ENCODE measurements at regions not wholly inside any gene's neighbourhood (a gene's known extent, or its start where the extent isn't known, plus 50 kb on each side); places are given as distances from the start of the nearest gene placed in this dataset.

DNA sequence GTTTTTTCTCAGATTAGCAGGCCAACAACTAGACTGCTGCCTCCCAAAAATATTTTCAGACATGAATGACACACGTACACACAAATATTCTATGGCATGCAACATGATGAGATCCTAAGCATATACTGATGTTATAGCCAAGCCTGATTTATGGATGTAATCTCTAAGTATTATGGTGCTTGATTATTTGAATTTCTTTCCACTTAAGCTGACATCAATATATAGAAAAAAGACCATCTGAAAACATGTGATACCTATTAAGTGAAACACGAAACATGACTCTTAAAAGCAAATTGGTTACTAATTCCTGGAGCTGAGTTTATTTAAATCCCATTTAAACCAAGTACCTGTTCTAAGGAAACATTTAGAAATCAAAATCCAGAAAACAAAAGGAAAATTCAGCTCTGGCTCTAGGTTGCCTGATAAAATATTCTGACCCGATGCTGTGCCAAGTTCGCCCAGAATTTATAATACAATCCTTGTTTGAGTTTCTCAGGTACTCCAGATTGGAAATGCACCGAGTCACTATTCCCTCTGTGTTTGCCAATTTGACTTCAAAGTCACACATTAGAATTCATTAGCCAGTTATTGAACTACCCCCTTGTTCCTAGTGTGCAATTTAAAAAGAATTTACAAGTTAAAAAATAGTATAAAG, 548.6 kb downstream of the CSNK1G3 start:
- H3K27ac Mint-ChIP-seq, result no peak overlapping the region
- H3K9me3 Mint-ChIP-seq (ENCODE audit: insufficient read depth), result no peaks in the 10 kb centered on the region
- ATAC-seq (no peak), DNase-seq (no peak)
- CTCF ChIA-PET, result no interaction called here
- H3K27me3 Mint-ChIP-seq (ENCODE audit: low read depth), result no peaks in the 10 kb centered on the region
- H3K36me3 Mint-ChIP-seq (ENCODE audit: low read depth), result no peaks in the 10 kb centered on the region
- POLR2A ChIA-PET, result no interaction called here
- no peaks in the 10 kb centered on the region for H3K4me1 Mint-ChIP-seq (ENCODE audit: low read depth)
- H3K4me3 Mint-ChIP-seq, result no peak overlapping the region

- Mint-ChIP-seq H3K27ac (no peak overlapping the region), H3K27me3 (ENCODE audit: low read depth) (no peaks in the 10 kb centered on the region), H3K4me3 (no peak overlapping the region), H3K36me3 (ENCODE audit: low read depth) (no peaks in the 10 kb centered on the region), H3K4me1 (ENCODE audit: low read depth) (no peaks in the 10 kb centered on the region), H3K9me3 (ENCODE audit: insufficient read depth) (no peaks in the 10 kb centered on the region)
- ChIA-PET POLR2A (no interaction called here), CTCF (no interaction called here)
- no peak for DNase-seq
- ATAC-seq, result no peak
Measured at GRCh38 chr5:124060011-124060410, 548.0 kb downstream of the CSNK1G3 start.

DNA sequence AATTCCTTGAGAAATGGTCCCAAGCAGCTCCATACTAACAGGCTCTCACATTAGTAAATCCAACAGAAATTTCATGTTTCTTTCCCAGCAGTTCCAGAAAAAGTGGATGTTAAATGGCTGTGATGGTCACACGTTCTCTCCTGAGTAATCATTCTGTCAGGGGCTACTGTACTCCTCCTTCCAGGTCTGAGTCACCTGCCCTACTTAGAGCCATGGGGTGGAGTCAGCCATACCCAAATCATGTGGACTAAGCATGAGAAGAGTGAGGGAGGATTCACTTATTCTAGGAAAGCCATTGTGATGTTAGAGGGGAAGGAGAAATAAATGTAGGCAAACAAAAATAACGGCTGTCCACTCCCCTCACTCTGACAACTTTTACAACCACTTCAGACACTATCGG, 547.2 kb downstream of the CSNK1G3 start:
- Mint-ChIP-seq H3K27me3 (ENCODE audit: low read depth) (no peaks in the 10 kb centered on the region), H3K4me3 (no peak overlapping the region), H3K27ac (no peak overlapping the region), H3K9me3 (ENCODE audit: insufficient read depth) (no peaks in the 10 kb centered on the region), H3K4me1 (ENCODE audit: low read depth) (no peaks in the 10 kb centered on the region), H3K36me3 (ENCODE audit: low read depth) (no peaks in the 10 kb centered on the region)
- DNase-seq (no peak), ATAC-seq (no peak)
- CTCF ChIA-PET, result no interaction called here
- POLR2A ChIA-PET, result interaction anchor here (0.5 kb wide), 1 partner anchor 180 kb away, joined by 3 read pairs; no protein-coding TSS in a partner anchor

DNA sequence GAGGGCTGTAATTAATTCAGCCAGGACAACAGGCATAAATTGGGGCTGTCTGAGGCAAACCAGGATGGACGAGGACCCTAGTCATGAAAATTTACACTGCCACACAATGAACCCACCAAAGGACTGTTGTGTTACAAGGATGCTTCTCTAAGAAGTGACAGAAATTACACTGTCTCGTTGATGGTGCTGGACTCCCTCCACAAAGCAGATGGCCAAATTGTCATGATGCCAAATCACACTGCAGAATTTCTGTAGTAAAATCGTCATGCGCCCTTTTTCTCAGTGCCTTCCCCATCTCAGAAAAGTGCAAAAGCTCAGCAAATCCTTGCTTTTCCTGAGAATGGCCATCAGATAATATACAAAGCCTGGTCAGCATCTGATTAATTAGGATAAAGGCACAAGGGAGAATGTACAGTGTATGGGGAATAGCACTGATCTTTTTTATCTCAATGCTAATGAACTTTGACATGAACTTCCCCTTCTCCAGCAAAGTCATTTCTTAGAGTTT, 545.8 kb downstream of the CSNK1G3 start:
- DNase-seq (no peak), ATAC-seq (no peak)
- no peaks in the 10 kb centered on the region for H3K27me3 Mint-ChIP-seq (ENCODE audit: low read depth)
- CTCF ChIA-PET, result no interaction called here
- no peaks in the 10 kb centered on the region for H3K4me1 Mint-ChIP-seq (ENCODE audit: low read depth)
- no peaks in the 10 kb centered on the region for H3K9me3 Mint-ChIP-seq (ENCODE audit: insufficient read depth)
- H3K4me3 Mint-ChIP-seq, result no peak overlapping the region
- POLR2A ChIA-PET, result no interaction called here
- no peaks in the 10 kb centered on the region for H3K36me3 Mint-ChIP-seq (ENCODE audit: low read depth)
- H3K27ac Mint-ChIP-seq, result no peak overlapping the region

DNA sequence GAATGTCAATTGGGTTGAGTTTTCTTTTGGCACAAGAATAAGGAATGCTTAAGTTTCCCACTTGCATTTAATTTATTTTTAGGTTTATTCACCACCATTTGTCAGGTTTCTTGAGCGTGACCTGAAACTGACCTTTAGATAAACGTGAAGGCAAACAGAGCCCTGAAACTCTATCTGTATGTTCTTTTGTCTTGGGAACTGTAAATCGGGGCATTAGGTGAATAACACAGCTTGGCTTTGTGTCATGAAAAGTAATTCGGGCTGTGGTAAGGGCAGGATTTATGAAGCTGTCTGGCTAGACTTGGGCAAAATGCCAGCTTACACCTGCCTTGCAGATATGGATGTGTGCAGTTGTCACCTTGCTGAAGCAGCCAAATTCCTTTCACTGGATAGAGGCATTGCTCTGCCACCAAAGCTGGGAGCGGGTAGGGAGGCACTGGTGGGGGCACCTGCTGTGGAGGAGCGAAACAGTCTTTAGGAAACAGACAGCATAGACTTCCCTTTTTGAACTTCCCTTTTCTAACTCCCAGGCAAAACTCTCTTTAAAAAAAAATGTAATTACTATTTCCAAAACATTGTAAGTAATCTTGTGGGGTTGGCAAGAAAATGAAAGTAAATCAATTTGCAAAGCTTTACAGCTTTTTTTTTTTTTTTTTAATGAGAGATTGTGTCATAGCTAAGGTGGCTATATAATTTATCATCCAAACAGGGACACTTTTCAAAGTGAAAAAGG, 545.2 kb downstream of the CSNK1G3 start:
- Mint-ChIP-seq H3K4me3 (no peak overlapping the region), H3K27ac (no peak overlapping the region), H3K4me1 (ENCODE audit: low read depth) (no peaks in the 10 kb centered on the region), H3K36me3 (ENCODE audit: low read depth) (no peaks in the 10 kb centered on the region), H3K27me3 (ENCODE audit: low read depth) (no peaks in the 10 kb centered on the region), H3K9me3 (ENCODE audit: insufficient read depth) (no peaks in the 10 kb centered on the region)
- ATAC-seq (no peak), DNase-seq (no peak)
- ChIA-PET CTCF (no interaction called here), POLR2A (no interaction called here)

- no peak overlapping the region for H3K4me3 Mint-ChIP-seq
- POLR2A ChIA-PET, result no interaction called here
- no peaks in the 10 kb centered on the region for H3K4me1 Mint-ChIP-seq (ENCODE audit: low read depth)
- no peaks in the 10 kb centered on the region for H3K9me3 Mint-ChIP-seq (ENCODE audit: insufficient read depth)
- ATAC-seq (no peak), DNase-seq (no peak)
- H3K36me3 Mint-ChIP-seq (ENCODE audit: low read depth), result no peaks in the 10 kb centered on the region
- CTCF ChIA-PET, result no interaction called here
- H3K27ac Mint-ChIP-seq, result no peak overlapping the region
- H3K27me3 Mint-ChIP-seq (ENCODE audit: low read depth), result no peaks in the 10 kb centered on the region
Measured at GRCh38 chr5:124056326-124056990, 544.5 kb downstream of the CSNK1G3 start.

GRCh38 chr5:124055751-124056150, 543.8 kb downstream of the CSNK1G3 start:
- POLR2A ChIA-PET, result no interaction called here
- H3K36me3 Mint-ChIP-seq (ENCODE audit: low read depth), result no peaks in the 10 kb centered on the region
- ATAC-seq, result no peak
- H3K27me3 Mint-ChIP-seq (ENCODE audit: low read depth), result no peaks in the 10 kb centered on the region
- H3K9me3 Mint-ChIP-seq (ENCODE audit: insufficient read depth), result no peaks in the 10 kb centered on the region
- H3K4me1 Mint-ChIP-seq (ENCODE audit: low read depth), result no peaks in the 10 kb centered on the region
- DNase-seq, result no peak
- CTCF ChIA-PET, result no interaction called here
- H3K4me3 Mint-ChIP-seq, result no peak overlapping the region
- H3K27ac Mint-ChIP-seq, result no peak overlapping the region

DNA sequence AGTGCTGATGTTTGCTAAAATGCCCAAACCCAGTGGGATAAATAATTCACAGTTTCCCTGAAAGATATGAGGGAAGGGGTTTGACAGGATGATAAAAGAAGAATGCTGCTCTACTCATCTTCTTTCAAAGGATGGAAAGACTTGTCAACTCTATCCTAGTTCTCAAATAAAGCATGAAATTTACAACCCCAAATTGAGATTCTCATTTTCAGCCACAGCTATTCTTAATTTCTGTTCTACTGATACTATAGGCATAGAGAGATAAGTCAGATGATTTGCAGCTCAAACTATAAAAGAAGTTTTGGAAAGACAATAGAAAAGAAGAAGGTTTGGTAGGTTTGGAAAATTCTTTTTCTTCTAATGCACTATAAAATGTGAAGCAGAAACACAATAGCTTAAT, 542.6 kb downstream of the CSNK1G3 start:
- Mint-ChIP-seq H3K27ac (no peak overlapping the region), H3K27me3 (ENCODE audit: low read depth) (no peaks in the 10 kb centered on the region), H3K36me3 (ENCODE audit: low read depth) (no peaks in the 10 kb centered on the region), H3K4me1 (ENCODE audit: low read depth) (no peaks in the 10 kb centered on the region), H3K9me3 (ENCODE audit: insufficient read depth) (no peaks in the 10 kb centered on the region), H3K4me3 (no peak overlapping the region)
- ATAC-seq (no peak), DNase-seq (no peak)
- POLR2A ChIA-PET, result no interaction called here
- CTCF ChIA-PET, result no interaction called here

GRCh38 chr5:124053340-124053739, 541.4 kb downstream of the CSNK1G3 start:
- POLR2A ChIA-PET, result no interaction called here
- CTCF ChIA-PET, result no interaction called here
- no peak overlapping the region for H3K27ac Mint-ChIP-seq

GRCh38 chr5:124052201-124052600, 540.2 kb downstream of the CSNK1G3 start:
- H3K9me3 Mint-ChIP-seq (ENCODE audit: insufficient read depth), result no peaks in the 10 kb centered on the region
- POLR2A ChIA-PET, result no interaction called here
- no peaks in the 10 kb centered on the region for H3K27me3 Mint-ChIP-seq (ENCODE audit: low read depth)
- H3K36me3 Mint-ChIP-seq (ENCODE audit: low read depth), result no peaks in the 10 kb centered on the region
- no peak for DNase-seq
- H3K4me1 Mint-ChIP-seq (ENCODE audit: low read depth), result no peaks in the 10 kb centered on the region
- no peak overlapping the region for H3K27ac Mint-ChIP-seq
- CTCF ChIA-PET, result no interaction called here
- no peak for ATAC-seq
- H3K4me3 Mint-ChIP-seq, result no peak overlapping the region

More at GRCh38 chr5:124053340-124053739, 541.4 kb downstream of the CSNK1G3 start:
- Mint-ChIP-seq H3K4me1 (ENCODE audit: low read depth) (no peaks in the 10 kb centered on the region), H3K9me3 (ENCODE audit: insufficient read depth) (no peaks in the 10 kb centered on the region), H3K4me3 (no peak overlapping the region), H3K27me3 (ENCODE audit: low read depth) (no peaks in the 10 kb centered on the region), H3K36me3 (ENCODE audit: low read depth) (no peaks in the 10 kb centered on the region)
- no peak for DNase-seq
- ATAC-seq, result no peak

GRCh38 chr5:124050120-124050770, 538.3 kb downstream of the CSNK1G3 start:
- Mint-ChIP-seq H3K9me3 (ENCODE audit: insufficient read depth) (no peaks in the 10 kb centered on the region), H3K36me3 (ENCODE audit: low read depth) (no peaks in the 10 kb centered on the region), H3K27ac (no peak overlapping the region), H3K4me3 (no peak overlapping the region), H3K4me1 (ENCODE audit: low read depth) (no peaks in the 10 kb centered on the region), H3K27me3 (ENCODE audit: low read depth) (no peaks in the 10 kb centered on the region)
- ChIA-PET POLR2A (no interaction called here), CTCF (no interaction called here)
- no peak for ATAC-seq
- DNase-seq, result no peak

DNA sequence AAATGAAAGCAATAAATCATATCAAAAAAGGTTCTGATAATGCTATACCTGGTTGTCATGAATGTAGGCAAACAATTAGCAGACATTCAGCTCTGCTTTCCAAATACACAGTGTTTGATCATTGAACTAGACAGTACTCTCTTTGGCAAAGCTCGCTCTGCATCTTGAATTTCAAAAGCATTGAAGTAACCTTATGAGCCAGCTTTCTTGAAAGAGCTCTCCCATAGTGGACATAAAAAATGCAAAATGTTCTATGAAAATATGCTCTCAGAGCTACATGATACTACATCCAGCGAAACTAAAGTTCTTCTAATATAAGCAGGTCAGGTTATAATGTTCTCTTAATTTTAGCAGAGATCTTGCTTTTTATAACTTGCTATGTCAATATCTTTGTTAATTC, 533.4 kb downstream of the CSNK1G3 start:
- Mint-ChIP-seq H3K27ac (no peak overlapping the region), H3K36me3 (ENCODE audit: low read depth) (no peaks in the 10 kb centered on the region), H3K4me1 (ENCODE audit: low read depth) (no peaks in the 10 kb centered on the region), H3K4me3 (no peak overlapping the region), H3K27me3 (ENCODE audit: low read depth) (no peaks in the 10 kb centered on the region), H3K9me3 (ENCODE audit: insufficient read depth) (no peaks in the 10 kb centered on the region)
- DNase-seq (no peak), ATAC-seq (no peak)
- POLR2A ChIA-PET, result no interaction called here
- CTCF ChIA-PET, result no interaction called here

Measured in activated CD8-positive, alpha-beta T cell treated with anti-CD3 and anti-CD28 coated beads, Interleukin-2, amount 10 ng/mL, durations not matched to agents 7 days and 5 days (primary cell).